PC-9 (cell line): ENCODE measurements at regions not wholly inside any gene's neighbourhood (a gene's known extent, or its start where the extent isn't known, plus 50 kb on each side); places are given as distances from the start of the nearest gene placed in this dataset.

Source experiments
- CTCF ChIP-seq: fragments of 200-600 bp; sonication (generic); conservative IDR thresholded peaks from 2 replicates; pipeline ENCODE4 v1.6.1; 2017; ENCODE audit warnings: mixed run types, antibody characterized with exemption, mild to moderate bottlenecking, moderate library complexity
- EZH2 ChIP-seq: fragments of 200-600 bp; sonication (generic); IDR thresholded peaks from 2 replicates; pipeline ENCODE4 v1.8.0; 2017; ENCODE audit warnings: antibody characterized with exemption, low read depth

GRCh38 chr2:181741756-181742155 lies 61.4 kb upstream of the NEUROD1 start:
- TF ChIP-seq EZH2 (no peak), CTCF (no peak)
